ENCODE measurements at regions not wholly inside any gene's neighbourhood (a gene's known extent, or its start where the extent isn't known, plus 50 kb on each side); places are given as distances from the start of the nearest gene placed in this dataset.

DNA sequence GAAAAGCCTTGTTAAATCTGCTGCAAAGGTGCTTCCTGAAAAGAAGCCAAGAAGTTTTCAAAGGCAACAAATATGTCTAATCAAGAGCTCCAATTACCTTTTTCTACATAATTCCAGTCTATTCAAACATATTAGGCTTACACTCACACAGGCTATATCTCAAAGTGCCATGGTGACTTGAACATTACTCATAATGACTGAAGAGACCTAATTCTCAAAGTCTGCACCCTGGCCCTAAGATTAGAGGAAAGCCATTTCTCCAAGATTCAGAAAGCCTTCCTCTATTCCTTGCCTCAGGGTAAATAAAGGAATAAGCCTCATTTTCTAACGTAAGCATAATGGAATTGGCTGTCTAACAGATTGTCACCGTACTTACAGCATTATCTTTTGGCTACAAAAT is 78.3 kb upstream of the THSD7A start:
- H2AFZ ChIP-seq (ENCODE audit: low read length): no peak overlapping the region
- H3K79me2 ChIP-seq (ENCODE audit: insufficient read depth, low read depth, low read length): no peaks in the 10 kb centered on the region
- H3K36me3 ChIP-seq (ENCODE audit: insufficient read depth, low read length): no peaks in the 10 kb centered on the region
- no peaks in the 10 kb centered on the region for H3K9me3 ChIP-seq (ENCODE audit: low read length)
- CTCF ChIA-PET (ENCODE audit: unreplicated experiment): no interaction called here
- DNase-seq (ENCODE audit: low spot score): no peak
- no TSS peak for BruUV-seq (replicated peaks)
- intact Hi-C loops (cut with micrococcal nuclease; ENCODE audit: unreplicated experiment): no loop called here
- no peaks in the 10 kb centered on the region for H4K20me1 ChIP-seq (ENCODE audit: insufficient read depth, low read length)
- H3K4me2 ChIP-seq (ENCODE audit: low read length): no peak overlapping the region
- H3K27ac ChIP-seq (ENCODE audit: low read depth, low read length, poor library complexity, severe bottlenecking): no peak overlapping the region
- POLR2A ChIA-PET: no interaction called here
- no peaks in the 10 kb centered on the region for H3K9me2 ChIP-seq (ENCODE audit: insufficient read depth, low read length)
- no peak overlapping the region for H3K4me3 ChIP-seq (ENCODE audit: low read depth, low read length, poor library complexity, severe bottlenecking)
- no peaks in the 10 kb centered on the region for H3K4me1 ChIP-seq (ENCODE audit: insufficient read depth, low read length, poor library complexity, severe bottlenecking)
- TF ChIP-seq EZH2phosphoT487 (IDR thresholded peaks at IDR 0.05; ENCODE audit: borderline replicate concordance, low read depth, low read length) (no peak), CTCF (conservative IDR thresholded peaks at IDR 0.05; ENCODE audit: low read length) (no peak)

DNA sequence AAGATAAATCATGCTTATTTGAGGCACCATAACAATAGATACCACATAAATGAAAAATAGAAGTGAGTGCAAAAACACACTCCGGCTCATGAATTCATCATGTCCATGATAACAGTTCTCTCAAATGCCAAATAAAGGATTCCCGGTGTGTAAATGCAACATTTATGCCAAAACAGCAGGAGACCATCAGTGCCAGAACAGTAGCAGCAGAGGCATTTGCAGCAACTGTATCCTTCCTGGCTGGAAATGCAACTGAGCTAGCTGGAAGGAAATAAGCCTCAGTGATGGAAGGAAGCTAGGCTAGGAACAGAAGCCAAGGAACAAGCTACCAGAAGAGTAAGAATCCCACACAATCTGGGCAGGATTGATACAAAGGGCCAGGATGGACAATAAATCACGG is 79.9 kb upstream of the THSD7A start:
- H3K9me3 ChIP-seq (ENCODE audit: low read length): no peaks in the 10 kb centered on the region
- no peaks in the 10 kb centered on the region for H3K36me3 ChIP-seq (ENCODE audit: insufficient read depth, low read length)
- no peak overlapping the region for H3K4me3 ChIP-seq (ENCODE audit: low read depth, low read length, poor library complexity, severe bottlenecking)
- no peak overlapping the region for H3K4me2 ChIP-seq (ENCODE audit: low read length)
- TF ChIP-seq CTCF (conservative IDR thresholded peaks at IDR 0.05; ENCODE audit: low read length) (no peak), EZH2phosphoT487 (IDR thresholded peaks at IDR 0.05; ENCODE audit: borderline replicate concordance, low read depth, low read length) (no peak)
- H2AFZ ChIP-seq (ENCODE audit: low read length): no peak overlapping the region
- ChIA-PET POLR2A (no interaction called here), CTCF (ENCODE audit: unreplicated experiment) (no interaction called here)
- intact Hi-C loops (cut with micrococcal nuclease; ENCODE audit: unreplicated experiment): no loop called here
- no peaks in the 10 kb centered on the region for H3K9me2 ChIP-seq (ENCODE audit: insufficient read depth, low read length)
- no peak overlapping the region for H3K27ac ChIP-seq (ENCODE audit: low read depth, low read length, poor library complexity, severe bottlenecking)
- BruUV-seq (replicated peaks): no TSS peak
- H4K20me1 ChIP-seq (ENCODE audit: insufficient read depth, low read length): no peaks in the 10 kb centered on the region
- H3K79me2 ChIP-seq (ENCODE audit: insufficient read depth, low read depth, low read length): no peaks in the 10 kb centered on the region
- DNase-seq (ENCODE audit: low spot score): no peak
- no peaks in the 10 kb centered on the region for H3K4me1 ChIP-seq (ENCODE audit: insufficient read depth, low read length, poor library complexity, severe bottlenecking)

DNA sequence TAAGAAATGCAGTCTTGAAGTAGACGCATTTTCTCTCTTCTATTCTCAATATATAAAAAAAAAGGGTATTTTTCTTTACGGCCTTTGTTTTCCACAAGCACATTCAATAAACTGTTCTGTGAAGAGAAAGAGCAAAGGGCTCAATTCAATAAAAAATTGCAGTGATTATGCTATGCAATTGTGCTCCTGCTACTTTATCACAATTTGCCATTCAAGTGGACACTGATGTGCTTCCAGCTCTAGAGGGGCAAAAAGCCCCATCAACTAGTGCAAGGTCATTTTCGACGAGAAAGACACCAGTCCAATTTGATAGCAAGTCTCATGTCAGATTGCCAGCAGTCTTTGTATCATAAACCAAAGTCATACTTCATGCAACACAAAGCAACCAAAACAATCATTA is 82.6 kb upstream of the THSD7A start:
- POLR2A ChIA-PET: interaction anchor here (1.0 kb wide), 1 partner anchor 12 kb away, joined by 4 read pairs; no protein-coding TSS in a partner anchor
- TF ChIP-seq EZH2phosphoT487 (IDR thresholded peaks at IDR 0.05; ENCODE audit: borderline replicate concordance, low read depth, low read length) (no peak), CTCF (conservative IDR thresholded peaks at IDR 0.05; ENCODE audit: low read length) (no peak)
- DNase-seq (ENCODE audit: low spot score): no peak
- Histone ChIP-seq H2AFZ (ENCODE audit: low read length) (no peak overlapping the region), H3K4me2 (ENCODE audit: low read length) (no peak overlapping the region), H3K9me3 (ENCODE audit: low read length) (no peaks in the 10 kb centered on the region), H3K27ac (ENCODE audit: low read depth, low read length, poor library complexity, severe bottlenecking) (no peak overlapping the region), H3K9me2 (ENCODE audit: insufficient read depth, low read length) (no peaks in the 10 kb centered on the region), H3K4me1 (ENCODE audit: insufficient read depth, low read length, poor library complexity, severe bottlenecking) (no peaks in the 10 kb centered on the region), H4K20me1 (ENCODE audit: insufficient read depth, low read length) (no peaks in the 10 kb centered on the region), H3K36me3 (ENCODE audit: insufficient read depth, low read length) (no peaks in the 10 kb centered on the region), H3K4me3 (ENCODE audit: low read depth, low read length, poor library complexity, severe bottlenecking) (no peak overlapping the region), H3K79me2 (ENCODE audit: insufficient read depth, low read depth, low read length) (no peaks in the 10 kb centered on the region)
- intact Hi-C loops (cut with micrococcal nuclease; ENCODE audit: unreplicated experiment): no loop called here
- BruUV-seq (replicated peaks): no TSS peak
- CTCF ChIA-PET (ENCODE audit: unreplicated experiment): no interaction called here

Data from OCI-LY7 (cell line).